Activated naive CD4-positive, alpha-beta T cell treated with anti-CD3 and anti-CD28 coated beads, Interleukin-2, amount 10 ng/mL, durations not matched to agents 7 days and 5 days (primary cell): ENCODE measurements at regions not wholly inside any gene's neighbourhood (a gene's known extent, or its start where the extent isn't known, plus 50 kb on each side); places are given as distances from the start of the nearest gene placed in this dataset.

Source experiments
- CTCF ChIA-PET: fragments of 350-600 bp; sonication (Branson Sonifier 250); formaldehyde crosslinking; loops from one replicate; lab custom pipeline; 2021; ENCODE audit warnings: antibody characterized with exemption; lab: Charles Lee
- DNase-seq: peaks from one replicate; pipeline ENCODE4 v3.0.0-alpha.2; 2020
- H3K27ac Mint-ChIP-seq: one replicate; pipeline ENCODE4 v1.8.0; 2021; ENCODE audit warnings: mild to moderate bottlenecking, moderate library complexity, mixed read lengths
- H3K27me3 Mint-ChIP-seq: one replicate; pipeline ENCODE4 v1.8.0; 2021; ENCODE audit warnings: mild to moderate bottlenecking, mixed read lengths
- H3K36me3 Mint-ChIP-seq: one replicate; pipeline ENCODE4 v1.8.0; 2021; ENCODE audit warnings: mixed read lengths
- H3K4me1 Mint-ChIP-seq: one replicate; pipeline ENCODE4 v1.8.0; 2021; ENCODE audit warnings: mixed read lengths
- H3K4me3 Mint-ChIP-seq: one replicate; pipeline ENCODE4 v1.8.0; 2021; ENCODE audit warnings: mild to moderate bottlenecking, moderate library complexity, mixed read lengths
- H3K9me3 Mint-ChIP-seq: one replicate; pipeline ENCODE4 v1.8.0; 2021; ENCODE audit warnings: mixed read lengths

- DNase-seq, result no peak
- H3K4me1 Mint-ChIP-seq, result no peaks in the 10 kb centered on the region
- CTCF ChIA-PET, result no interaction called here
- H3K36me3 Mint-ChIP-seq, result no peaks in the 10 kb centered on the region
- H3K9me3 Mint-ChIP-seq, result no peaks in the 10 kb centered on the region
- H3K27ac Mint-ChIP-seq, result no peak overlapping the region
- peaks cover 4% of the 10 kb centered on the region for H3K27me3 Mint-ChIP-seq
- H3K4me3 Mint-ChIP-seq, result no peak overlapping the region
Observed at GRCh38 chr1:60904099-60904851, 178.1 kb upstream of the NFIA start.

GRCh38 chr1:60903591-60903990, 178.8 kb upstream of the NFIA start:
- H3K27ac Mint-ChIP-seq, result no peak overlapping the region
- no peaks in the 10 kb centered on the region for H3K36me3 Mint-ChIP-seq
- H3K4me1 Mint-ChIP-seq, result no peaks in the 10 kb centered on the region
- H3K27me3 Mint-ChIP-seq, result peaks cover 4% of the 10 kb centered on the region
- no peaks in the 10 kb centered on the region for H3K9me3 Mint-ChIP-seq
- H3K4me3 Mint-ChIP-seq, result no peak overlapping the region
- no peak for DNase-seq
- CTCF ChIA-PET, result no interaction called here

GRCh38 chr1:60899464-60899863, 182.9 kb upstream of the NFIA start:
- Mint-ChIP-seq H3K4me3 (no peak overlapping the region), H3K27me3 (peaks cover 4% of the 10 kb centered on the region), H3K36me3 (no peaks in the 10 kb centered on the region), H3K27ac (no peak overlapping the region), H3K4me1 (no peaks in the 10 kb centered on the region), H3K9me3 (no peaks in the 10 kb centered on the region)
- no peak for DNase-seq
- CTCF ChIA-PET, result no interaction called here

GRCh38 chr1:60898987-60899386, 183.4 kb upstream of the NFIA start:
- H3K9me3 Mint-ChIP-seq, result no peaks in the 10 kb centered on the region
- H3K27me3 Mint-ChIP-seq, result peaks cover 4% of the 10 kb centered on the region
- DNase-seq, result no peak
- H3K27ac Mint-ChIP-seq, result no peak overlapping the region
- CTCF ChIA-PET, result no interaction called here
- H3K4me1 Mint-ChIP-seq, result no peaks in the 10 kb centered on the region
- no peak overlapping the region for H3K4me3 Mint-ChIP-seq
- H3K36me3 Mint-ChIP-seq, result no peaks in the 10 kb centered on the region

GRCh38 chr1:60898413-60898812, 183.9 kb upstream of the NFIA start:
- CTCF ChIA-PET, result no interaction called here
- no peaks in the 10 kb centered on the region for H3K36me3 Mint-ChIP-seq
- no peak for DNase-seq
- H3K27ac Mint-ChIP-seq, result no peak overlapping the region
- H3K4me1 Mint-ChIP-seq, result no peaks in the 10 kb centered on the region
- H3K27me3 Mint-ChIP-seq, result peaks cover 4% of the 10 kb centered on the region
- H3K4me3 Mint-ChIP-seq, result no peak overlapping the region
- no peaks in the 10 kb centered on the region for H3K9me3 Mint-ChIP-seq

- H3K9me3 Mint-ChIP-seq, result no peaks in the 10 kb centered on the region
- no peaks in the 10 kb centered on the region for H3K36me3 Mint-ChIP-seq
- no peak overlapping the region for H3K4me3 Mint-ChIP-seq
- DNase-seq, result no peak
- H3K27me3 Mint-ChIP-seq, result peaks cover 4% of the 10 kb centered on the region
- CTCF ChIA-PET, result no interaction called here
- no peak overlapping the region for H3K27ac Mint-ChIP-seq
- no peaks in the 10 kb centered on the region for H3K4me1 Mint-ChIP-seq
Observed at GRCh38 chr1:60896701-60897363, 185.5 kb upstream of the NFIA start.

GRCh38 chr1:60895701-60896100, 186.7 kb upstream of the NFIA start:
- Mint-ChIP-seq H3K27me3 (peaks cover 4% of the 10 kb centered on the region), H3K9me3 (no peaks in the 10 kb centered on the region), H3K27ac (no peak overlapping the region), H3K36me3 (no peaks in the 10 kb centered on the region), H3K4me1 (no peaks in the 10 kb centered on the region), H3K4me3 (no peak overlapping the region)
- CTCF ChIA-PET, result no interaction called here
- no peak for DNase-seq

- H3K27ac Mint-ChIP-seq, result no peak overlapping the region
- no peak overlapping the region for H3K4me3 Mint-ChIP-seq
- H3K9me3 Mint-ChIP-seq, result no peaks in the 10 kb centered on the region
- CTCF ChIA-PET, result no interaction called here
- H3K4me1 Mint-ChIP-seq, result no peaks in the 10 kb centered on the region
- peaks cover 4% of the 10 kb centered on the region for H3K27me3 Mint-ChIP-seq
- DNase-seq, result no peak
- H3K36me3 Mint-ChIP-seq, result no peaks in the 10 kb centered on the region
Observed at GRCh38 chr1:60895252-60895651, 187.1 kb upstream of the NFIA start.

- peaks cover 4% of the 10 kb centered on the region for H3K27me3 Mint-ChIP-seq
- CTCF ChIA-PET, result no interaction called here
- H3K4me1 Mint-ChIP-seq, result no peaks in the 10 kb centered on the region
- H3K36me3 Mint-ChIP-seq, result no peaks in the 10 kb centered on the region
- H3K27ac Mint-ChIP-seq, result no peak overlapping the region
- H3K4me3 Mint-ChIP-seq, result no peak overlapping the region
- no peaks in the 10 kb centered on the region for H3K9me3 Mint-ChIP-seq
- DNase-seq, result no peak
Observed at GRCh38 chr1:60894741-60895140, 187.6 kb upstream of the NFIA start.

GRCh38 chr1:60894130-60894529, 188.2 kb upstream of the NFIA start:
- H3K27me3 Mint-ChIP-seq, result peaks cover 4% of the 10 kb centered on the region
- no peak for DNase-seq
- H3K4me1 Mint-ChIP-seq, result no peaks in the 10 kb centered on the region
- no peaks in the 10 kb centered on the region for H3K36me3 Mint-ChIP-seq
- CTCF ChIA-PET, result no interaction called here
- no peak overlapping the region for H3K4me3 Mint-ChIP-seq
- H3K27ac Mint-ChIP-seq, result no peak overlapping the region
- H3K9me3 Mint-ChIP-seq, result no peaks in the 10 kb centered on the region

GRCh38 chr1:60893136-60893930, 189.0 kb upstream of the NFIA start:
- Mint-ChIP-seq H3K4me1 (no peaks in the 10 kb centered on the region), H3K9me3 (no peaks in the 10 kb centered on the region), H3K27ac (no peak overlapping the region), H3K27me3 (peaks cover 4% of the 10 kb centered on the region), H3K36me3 (no peaks in the 10 kb centered on the region), H3K4me3 (no peak overlapping the region)
- no peak for DNase-seq
- CTCF ChIA-PET, result no interaction called here

- Mint-ChIP-seq H3K27ac (no peak overlapping the region), H3K4me3 (no peak overlapping the region), H3K36me3 (no peaks in the 10 kb centered on the region), H3K27me3 (no peaks in the 10 kb centered on the region), H3K9me3 (no peaks in the 10 kb centered on the region), H3K4me1 (no peaks in the 10 kb centered on the region)
- CTCF ChIA-PET, result no interaction called here
- no peak for DNase-seq
Observed at GRCh38 chr1:60891765-60892164, 190.6 kb upstream of the NFIA start.

- H3K4me3 Mint-ChIP-seq, result no peak overlapping the region
- no peaks in the 10 kb centered on the region for H3K4me1 Mint-ChIP-seq
- H3K36me3 Mint-ChIP-seq, result no peaks in the 10 kb centered on the region
- H3K27ac Mint-ChIP-seq, result no peak overlapping the region
- H3K9me3 Mint-ChIP-seq, result no peaks in the 10 kb centered on the region
- CTCF ChIA-PET, result no interaction called here
- H3K27me3 Mint-ChIP-seq, result no peaks in the 10 kb centered on the region
- DNase-seq, result no peak
Observed at GRCh38 chr1:60891281-60891680, 191.1 kb upstream of the NFIA start.

- Mint-ChIP-seq H3K4me3 (no peak overlapping the region), H3K27ac (no peak overlapping the region), H3K4me1 (no peaks in the 10 kb centered on the region), H3K27me3 (no peaks in the 10 kb centered on the region), H3K9me3 (no peaks in the 10 kb centered on the region), H3K36me3 (no peaks in the 10 kb centered on the region)
- CTCF ChIA-PET, result no interaction called here
- no peak for DNase-seq
Observed at GRCh38 chr1:60890664-60891063, 191.7 kb upstream of the NFIA start.
